GM19452 (cell line): ENCODE measurements at regions not wholly inside any gene's neighbourhood (a gene's known extent, or its start where the extent isn't known, plus 50 kb on each side); places are given as distances from the start of the nearest gene placed in this dataset.
"Not testable (repeated sequence)": the region's sequence is repeated elsewhere in the genome, so short reads cannot be mapped to it uniquely, and the experiment has no call there.

Experiments used
- ATAC-seq: cut with Tn5 transposase; IDR thresholded peaks from one replicate; pipeline ENCODE4 v1.9.1; 2021; ENCODE audit not compliant: unreplicated experiment

DNA sequence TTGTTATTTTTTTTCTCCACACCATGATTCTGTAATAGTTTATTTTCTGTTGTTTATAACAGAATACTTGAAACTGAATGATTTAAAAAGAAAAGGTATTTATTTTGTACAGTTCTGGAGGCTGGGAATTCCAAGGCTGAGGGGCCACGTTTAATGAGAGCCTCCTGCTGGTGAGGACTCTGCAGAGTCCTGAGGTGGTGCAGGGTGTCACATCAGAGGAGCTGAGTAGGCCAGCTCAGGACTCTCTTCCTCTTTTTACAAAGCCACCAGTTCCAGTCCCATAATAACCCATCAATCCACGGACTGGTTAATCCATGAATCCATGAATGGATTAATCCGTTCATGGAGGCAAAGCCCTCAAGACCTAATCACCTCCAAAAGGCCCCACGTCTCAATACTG, 71.6 kb downstream of the TFAP2A start:
- ATAC-seq: no peak

DNA sequence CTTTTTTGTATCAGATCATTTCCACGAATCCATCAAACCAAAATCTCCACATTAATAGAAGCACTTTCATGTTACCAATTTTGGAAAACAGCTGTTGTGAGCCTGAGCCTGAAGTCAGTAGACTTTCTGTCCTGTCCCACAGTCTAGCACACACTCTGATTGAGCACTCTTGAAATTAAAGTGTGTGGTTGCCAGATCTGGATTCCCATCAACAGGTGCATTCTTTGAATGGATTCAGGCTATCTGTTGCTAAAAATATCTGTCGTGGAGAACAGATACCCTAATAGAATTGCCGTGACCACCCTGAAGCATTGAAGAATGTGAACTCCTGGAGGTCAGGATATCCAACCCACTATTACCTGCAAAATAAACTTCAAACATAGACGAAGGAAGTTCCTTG, 73.3 kb downstream of the TFAP2A start:
- ATAC-seq: no peak

DNA sequence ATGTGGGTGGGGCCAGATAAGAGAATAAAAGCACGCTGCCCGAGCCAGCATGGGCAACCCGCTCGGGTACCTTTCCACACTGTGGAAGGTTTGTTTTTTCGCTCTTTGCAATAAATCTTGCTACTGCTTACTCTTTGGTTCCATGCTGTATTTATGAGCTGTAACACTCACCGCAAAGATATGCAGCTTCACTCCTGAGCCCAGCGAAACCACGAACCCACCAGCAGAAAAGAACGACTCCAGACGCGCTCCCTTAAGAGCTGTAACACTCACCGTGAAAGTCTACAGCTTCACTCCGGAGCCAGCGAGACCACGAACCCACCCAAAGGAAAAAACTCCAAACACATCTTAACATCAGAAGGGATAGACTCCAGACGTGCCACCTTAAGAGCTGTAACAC, 76.7 kb downstream of the TFAP2A start:
- no peak for ATAC-seq

DNA sequence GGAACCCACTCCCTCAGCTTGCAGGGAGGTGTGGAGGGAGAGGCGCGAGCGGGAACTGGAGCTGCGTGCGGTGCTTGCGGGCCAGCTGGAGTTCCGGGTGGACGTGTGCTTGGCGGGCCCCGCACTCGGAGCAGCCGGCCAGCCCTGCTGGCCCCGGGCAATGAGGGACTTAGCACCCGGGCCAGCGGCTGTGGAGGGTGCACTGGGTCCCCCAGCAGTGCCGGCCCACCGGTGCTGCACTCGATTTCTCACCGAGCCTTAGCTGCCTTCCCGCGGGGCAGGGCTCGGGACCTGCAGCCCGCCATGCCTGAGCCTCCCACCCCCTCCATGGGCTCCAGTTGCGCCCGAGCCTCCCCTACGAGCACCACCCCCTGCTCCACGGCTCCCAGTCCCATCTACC, 77.5 kb downstream of the TFAP2A start:
- not testable (repeated sequence) for ATAC-seq

DNA sequence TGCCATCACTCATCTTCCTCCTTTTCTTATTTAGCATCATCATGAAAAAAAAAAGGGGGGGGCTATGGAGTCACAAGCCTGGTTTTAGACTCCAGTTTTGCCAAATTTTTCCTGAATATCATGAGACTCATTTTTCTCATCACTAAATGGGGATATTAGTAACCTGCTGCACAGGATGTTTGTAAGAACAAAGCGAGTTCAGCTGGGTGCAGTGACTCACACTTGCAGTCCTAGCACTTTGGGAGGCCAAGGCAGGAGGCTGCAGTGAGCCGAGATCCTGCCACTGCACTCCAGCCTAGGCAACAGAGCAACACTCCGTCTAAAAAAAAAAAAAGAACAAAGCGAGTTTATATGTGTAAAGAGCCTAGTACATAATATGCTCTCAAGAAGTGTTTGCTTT, 82.8 kb downstream of the TFAP2A start:
- ATAC-seq: no peak

DNA sequence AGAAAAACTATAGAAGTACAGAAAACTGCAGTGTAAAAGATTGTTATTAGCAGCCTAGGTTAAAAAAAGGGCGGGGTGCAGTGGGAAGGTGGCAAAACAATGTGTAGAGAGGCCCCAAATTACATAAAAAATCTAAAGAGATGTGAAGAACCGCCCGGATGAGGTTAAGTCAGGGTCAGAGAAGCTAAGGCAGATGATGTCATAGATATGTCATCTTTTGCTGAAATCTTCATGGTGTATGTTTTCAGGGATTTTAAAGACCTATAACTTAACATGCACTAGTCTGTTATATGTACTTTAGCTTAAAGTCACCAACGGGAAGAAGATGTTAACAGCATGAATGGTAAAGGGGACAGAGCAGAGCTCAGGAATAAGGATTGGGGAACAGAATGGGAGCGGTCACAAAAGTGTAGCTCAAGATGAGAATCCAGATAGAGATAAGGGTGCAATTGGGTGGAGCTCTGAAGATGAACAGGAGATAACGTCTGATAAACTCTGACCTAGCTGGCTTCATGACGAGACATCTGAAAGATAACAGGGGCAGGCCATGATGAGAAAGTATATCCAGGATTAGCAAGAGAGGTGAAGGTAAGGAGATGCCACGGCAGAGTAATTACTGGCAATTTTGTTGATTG, 83.4 kb downstream of the TFAP2A start:
- no peak for ATAC-seq

DNA sequence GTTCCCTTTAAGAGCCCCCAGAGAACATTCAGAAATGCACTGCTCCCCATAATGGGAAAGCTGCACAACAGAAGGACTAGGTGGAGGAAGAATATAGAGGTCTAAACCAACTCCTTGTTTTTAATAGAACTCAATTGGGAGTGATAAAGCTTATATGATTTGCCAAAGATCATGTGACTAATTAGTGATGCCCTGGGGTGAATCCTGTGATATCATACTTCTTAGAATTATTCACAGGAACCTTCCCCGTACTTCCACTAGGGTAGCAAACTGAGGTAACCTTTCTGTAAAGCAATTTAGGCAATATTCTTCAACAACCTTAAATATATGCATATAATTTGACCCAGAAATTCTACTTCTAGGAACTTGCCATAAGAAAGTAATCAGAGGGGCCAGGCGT, 84.4 kb downstream of the TFAP2A start:
- no peak for ATAC-seq

DNA sequence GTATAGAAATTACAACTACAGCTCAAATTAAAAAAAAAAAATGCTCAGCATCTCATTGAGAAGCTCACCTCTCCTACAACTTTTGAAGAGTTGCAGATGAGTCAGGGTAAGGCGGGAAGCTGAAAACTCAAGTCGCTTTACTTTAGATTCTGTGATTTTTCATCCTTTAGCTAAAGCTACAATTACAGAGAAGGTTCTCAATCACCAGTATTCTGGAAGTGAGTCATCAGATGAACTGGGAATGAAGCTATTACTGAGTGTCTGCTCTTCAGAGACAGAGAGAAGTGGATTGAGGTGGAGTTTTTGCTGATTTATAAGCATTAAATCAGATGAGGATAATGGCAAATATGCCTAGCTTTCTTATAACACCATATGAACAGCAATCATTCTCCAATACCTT, 91.9 kb downstream of the TFAP2A start:
- ATAC-seq: no peak

DNA sequence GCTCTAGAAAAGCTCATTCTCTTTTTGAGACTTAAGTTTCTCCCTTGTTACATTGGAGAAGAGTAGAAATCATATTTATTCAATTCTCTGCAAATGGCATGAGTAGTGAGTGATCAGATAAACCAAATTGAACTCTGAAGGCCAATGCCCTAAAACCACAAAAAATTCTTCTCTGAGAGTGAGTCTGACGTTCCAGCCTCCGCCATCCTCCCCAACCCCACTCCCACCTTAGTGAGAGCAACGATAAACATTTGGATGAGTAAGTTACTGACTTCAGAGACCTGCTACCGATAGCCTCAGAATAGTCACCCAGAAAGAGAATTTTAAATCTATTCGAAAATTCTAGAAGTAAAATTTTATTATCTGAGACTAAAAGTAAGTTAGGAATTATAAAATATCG, 94.6 kb downstream of the TFAP2A start:
- ATAC-seq: no peak

DNA sequence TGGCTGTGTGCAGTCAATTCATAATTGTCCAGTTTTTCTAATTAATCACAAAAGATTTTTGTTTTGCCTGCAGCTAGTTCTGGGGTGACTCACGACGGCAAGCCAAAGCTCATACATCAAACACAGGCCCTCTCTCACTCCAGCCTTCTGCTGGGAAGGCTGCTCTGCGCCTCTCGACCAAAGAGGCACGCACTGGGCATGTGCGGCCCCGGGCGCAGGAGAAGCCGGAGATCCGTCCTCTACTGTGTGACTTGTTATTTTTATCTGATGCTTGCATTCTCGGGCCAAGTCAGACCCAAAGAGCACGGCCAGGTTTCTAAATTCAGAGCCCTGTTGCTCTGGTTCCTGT, 98.5 kb downstream of the TFAP2A start:
- no peak for ATAC-seq

DNA sequence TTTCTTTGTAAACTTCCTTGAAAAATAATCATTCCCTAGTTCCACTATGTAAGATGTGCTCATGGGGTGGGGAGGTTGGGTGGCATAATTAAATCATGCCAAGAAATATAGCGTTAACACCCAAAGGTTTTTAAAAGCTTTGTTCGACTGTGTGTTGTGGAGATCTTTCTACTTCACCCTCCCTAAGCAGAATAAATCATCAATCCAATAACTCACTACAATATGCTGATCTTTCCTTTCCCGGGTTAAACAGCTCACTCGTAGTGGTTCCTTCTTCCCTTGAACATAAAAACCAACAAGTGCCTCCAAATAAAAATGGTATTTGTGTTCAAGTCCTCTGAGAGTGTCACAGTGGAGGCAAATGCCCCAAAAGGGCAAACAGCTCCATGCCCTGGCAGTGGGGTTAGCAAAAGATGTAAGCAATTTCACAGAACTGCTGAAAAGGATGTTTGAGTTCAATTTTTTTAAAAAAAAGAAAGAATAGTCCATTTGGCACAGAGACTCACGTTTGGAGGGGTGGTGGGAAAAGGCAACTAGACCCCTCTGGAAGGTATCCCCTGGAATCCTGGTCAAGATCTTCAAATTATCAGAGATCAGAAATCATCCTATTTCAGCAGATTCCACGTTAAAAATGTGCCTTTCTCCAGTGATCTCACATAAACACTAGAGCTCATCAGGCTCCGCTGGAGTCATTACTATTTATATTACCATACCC, 99.1 kb downstream of the TFAP2A start:
- ATAC-seq: no peak

DNA sequence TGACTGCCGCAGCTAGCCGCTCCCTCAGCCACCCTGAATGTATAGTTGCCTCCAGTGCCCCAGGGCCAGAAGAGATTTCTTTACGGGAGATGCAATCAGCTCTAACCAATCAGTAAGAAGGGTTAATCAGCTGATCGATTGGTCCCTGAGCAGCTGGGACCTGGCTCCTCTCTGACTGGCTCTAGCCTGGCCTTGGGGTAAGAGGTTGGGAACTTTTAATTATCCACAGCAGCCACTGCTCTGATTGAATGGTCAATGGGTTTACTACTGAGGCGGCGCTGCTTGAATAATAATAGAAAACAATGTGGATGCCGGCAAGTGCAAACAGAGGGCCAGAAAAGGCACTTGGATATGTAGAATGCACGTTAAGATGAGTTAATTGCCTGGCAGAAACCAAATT, 99.8 kb downstream of the TFAP2A start:
- ATAC-seq: no peak

DNA sequence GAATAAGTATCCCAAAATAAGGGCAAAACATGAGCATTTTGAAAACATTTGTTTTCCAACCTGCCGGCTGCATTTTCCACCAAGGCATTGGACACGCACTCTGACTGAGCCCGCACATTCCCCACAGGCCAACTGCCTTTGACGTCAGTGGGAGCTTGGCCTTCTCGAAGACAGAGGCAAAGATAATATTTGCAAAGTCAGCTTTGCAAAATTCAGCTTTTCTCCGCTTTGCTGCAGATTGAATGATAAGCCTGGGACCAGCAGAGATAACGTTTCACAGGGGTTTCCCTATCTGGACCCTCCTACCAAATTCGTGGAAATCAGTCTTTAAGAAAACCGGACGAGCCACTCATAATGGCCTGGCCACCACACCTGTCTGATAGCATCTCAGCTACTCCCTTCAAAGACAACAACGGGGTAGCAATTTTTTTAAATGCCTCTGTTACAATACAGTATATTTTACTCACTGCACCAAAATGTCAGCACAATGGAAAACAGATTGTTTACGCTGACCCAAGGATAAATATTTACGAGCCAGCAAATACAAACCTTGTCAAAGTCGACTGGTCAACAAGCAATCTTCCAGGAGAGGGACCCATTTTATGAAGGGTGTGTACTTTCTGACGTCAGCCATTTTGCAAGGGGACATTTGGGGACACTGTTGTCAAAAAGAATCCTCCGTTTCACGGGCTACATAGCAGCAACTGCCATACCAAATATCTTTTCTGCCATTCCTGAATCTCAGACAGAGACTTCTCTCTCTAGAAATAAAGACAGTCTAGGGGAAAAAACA, 100.5 kb downstream of the TFAP2A start:
- ATAC-seq: no peak

DNA sequence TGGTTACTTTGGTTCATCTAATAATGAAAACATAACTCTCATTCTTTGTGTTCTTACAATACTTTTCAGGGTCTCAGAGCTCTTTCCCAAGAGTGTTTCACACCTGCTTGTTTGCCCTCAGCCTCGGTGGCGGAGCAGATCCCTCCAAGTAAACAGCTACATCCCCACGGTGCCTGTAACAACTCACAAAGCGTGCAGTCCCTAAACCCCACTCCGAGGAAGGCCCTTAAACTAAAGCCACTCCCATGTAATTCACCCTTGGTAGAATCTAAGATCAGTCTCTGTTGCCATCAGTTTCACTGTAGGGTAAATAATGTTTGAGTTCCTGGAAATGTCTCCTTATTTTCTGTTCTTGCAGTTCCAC, 101.1 kb downstream of the TFAP2A start:
- no peak for ATAC-seq

DNA sequence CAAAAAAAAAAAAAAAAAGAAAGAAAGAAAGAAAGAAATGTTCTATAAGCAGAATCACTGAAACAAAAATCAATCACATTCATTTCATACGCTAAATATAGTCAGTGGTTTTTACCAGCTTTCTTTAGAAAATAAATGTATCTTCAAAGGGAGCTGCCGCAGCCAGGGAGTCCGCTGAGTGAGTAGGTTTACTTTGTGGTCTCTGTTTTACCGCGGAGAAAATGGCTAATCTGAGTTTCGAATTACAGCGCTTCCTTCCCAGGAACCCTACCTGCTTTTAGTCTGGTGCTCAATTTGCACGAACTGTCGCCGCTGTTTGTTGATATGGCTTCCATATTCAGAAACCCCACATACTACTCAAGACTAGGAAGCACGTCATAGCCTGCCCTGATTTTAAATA, 102.4 kb downstream of the TFAP2A start:
- no peak for ATAC-seq

DNA sequence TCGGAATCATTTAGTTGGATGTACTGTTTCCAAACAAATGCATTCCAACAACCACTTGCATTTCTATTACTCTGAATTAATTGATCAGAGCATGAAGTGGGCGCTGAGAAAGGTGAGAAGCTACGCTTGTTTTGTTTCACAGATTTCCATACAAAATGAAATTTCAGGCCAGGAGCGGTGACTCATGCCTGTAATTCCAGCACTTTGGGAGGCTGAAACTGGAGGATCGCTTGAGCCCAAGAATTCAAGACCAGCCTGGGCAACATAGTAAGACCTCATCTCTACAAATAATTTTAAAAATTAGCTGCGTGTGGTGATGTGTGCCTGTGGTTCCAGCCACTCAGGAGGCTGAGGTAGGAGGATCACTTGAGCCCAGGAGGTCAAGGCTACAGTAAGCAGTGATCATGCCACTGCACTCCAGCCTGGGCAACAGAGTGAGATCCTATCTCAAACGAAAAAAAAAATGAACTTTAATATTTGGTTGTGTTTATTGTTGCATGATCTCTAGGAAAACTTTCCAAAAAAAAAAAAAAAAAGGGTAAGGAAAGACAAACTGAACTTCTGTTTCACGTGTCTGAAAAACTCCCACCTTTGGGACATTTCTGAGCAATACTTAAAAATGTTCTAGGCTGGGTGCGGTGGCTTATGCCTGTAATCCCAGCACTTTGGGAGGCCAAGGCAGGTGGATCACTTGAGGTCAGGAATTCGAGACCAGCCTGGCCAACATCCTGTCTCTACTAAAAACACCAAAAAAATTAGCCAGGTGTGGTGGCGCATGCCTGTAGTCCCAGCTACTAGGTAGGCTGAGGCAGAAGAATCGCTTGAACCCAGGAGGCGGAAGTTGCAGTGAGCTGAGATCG, 103.1 kb downstream of the TFAP2A start:
- ATAC-seq: not testable (repeated sequence)

DNA sequence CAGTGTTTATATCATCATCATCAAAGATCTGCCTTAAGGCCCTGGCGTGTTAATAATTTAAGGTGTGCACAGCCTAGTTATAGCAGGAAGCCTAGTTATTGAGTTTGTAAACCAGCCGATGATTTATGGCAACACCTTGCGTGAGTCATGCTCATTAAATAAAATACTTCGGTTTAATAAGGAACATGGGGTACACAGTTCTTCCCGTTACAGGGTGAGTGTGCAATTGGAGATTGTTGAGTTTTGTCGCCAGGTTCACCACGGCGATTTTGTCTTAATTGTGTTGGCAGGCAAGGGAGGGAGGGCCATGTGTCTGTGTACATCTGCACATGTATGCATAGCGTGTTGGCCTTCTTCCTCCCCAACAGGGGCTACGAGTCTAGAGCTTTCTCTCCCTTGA, 104.0 kb downstream of the TFAP2A start:
- no peak for ATAC-seq

DNA sequence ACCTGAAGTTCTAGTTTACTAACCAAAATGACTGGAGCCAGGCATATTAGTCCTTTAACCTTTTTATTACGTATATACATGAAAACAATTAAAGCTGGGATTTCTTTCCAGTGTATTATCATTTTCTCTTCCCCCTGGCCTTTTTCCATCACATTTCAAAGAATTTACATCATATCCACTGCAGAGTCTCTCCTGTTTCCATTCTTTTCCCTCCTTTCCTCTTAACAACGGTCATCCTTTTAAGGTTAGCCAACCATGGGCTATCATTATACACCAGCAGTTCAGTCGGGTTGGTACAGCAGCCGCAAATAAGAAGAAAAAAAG, 104.6 kb downstream of the TFAP2A start:
- ATAC-seq: no peak

DNA sequence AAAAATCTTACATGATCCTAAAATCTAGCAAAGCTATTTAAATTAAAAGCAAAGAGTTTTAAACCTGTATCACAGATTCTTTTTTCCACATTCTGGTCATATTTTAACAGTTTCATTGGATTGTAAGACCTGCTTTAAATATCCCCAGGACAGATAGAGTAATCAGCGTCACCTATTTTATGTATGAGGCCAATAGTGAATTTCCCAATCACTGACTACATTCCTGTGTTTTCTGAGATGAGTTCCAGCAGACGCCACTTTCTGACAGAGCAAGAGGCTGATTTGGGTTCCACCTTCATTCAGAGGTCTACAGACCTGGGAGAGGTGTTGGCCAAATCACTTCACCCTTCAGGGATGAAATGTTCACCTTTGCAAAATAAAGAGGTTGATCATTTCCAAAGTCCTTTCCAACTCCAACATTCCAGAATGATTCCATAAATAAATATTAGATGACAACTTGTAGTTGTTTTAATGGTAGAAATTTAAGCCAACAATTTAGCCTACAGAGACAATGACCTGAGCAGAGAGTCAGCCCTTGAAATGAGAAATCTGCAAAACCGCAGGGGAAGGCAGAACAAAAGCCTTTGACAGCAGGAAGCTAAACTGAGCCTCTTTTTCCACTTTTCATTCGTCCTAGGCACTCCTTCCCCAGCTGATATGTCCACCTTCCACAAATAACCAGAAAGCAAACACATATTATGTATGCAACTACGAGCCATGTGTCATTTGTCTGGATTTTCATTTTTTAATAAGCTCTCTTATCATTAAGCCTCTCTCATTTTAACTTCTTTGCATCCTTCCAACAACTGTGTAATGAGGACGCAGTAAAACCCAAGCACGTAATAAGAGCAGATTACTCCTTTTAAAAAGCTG, 105.2 kb downstream of the TFAP2A start:
- ATAC-seq: no peak

DNA sequence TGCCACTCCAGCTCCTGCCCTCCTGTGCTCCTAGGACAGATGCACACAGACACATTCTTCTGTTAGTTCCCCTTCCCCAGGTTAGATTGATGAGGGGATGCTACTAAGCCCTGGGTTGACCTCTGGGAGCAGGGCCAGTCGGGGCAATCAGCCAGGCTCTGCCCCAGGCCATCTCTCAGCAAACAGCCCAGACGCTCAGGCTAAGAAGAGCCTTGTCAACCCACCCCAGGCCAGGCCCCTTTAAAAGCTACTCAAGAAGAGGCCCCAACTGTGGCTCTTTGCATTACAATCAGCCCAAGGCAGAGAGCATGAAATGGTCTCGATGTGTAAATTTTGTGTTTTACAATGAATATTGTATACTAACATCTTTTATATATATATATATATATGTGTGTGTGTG, 107.4 kb downstream of the TFAP2A start:
- no peak for ATAC-seq

DNA sequence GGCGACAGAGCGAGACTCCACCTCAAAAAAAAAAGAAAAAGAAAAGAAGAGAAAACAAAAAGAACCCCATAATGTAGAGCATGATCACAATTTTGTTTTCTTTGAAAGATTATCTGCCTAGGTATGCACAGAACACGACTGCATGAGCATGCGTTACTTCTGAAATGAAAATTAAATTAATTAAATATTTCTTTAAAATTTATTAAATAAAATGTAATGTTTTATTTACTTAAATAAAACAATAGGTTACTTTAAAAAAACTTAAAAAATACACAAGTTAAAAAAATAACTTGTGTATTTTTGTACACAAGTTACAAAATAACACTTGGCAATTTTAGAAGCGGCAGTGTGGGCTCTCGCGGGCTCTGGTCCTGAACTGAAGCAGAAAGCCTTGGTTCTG, 107.8 kb downstream of the TFAP2A start:
- no peak for ATAC-seq
